Activated B cell treated with CpG ODN at 0.5 μM for 24 hours (primary cell): ENCODE measurements at regions not wholly inside any gene's neighbourhood (a gene's known extent, or its start where the extent isn't known, plus 50 kb on each side); places are given as distances from the start of the nearest gene placed in this dataset.

Source experiments
- ATAC-seq: fragments of 200-7000 bp; cut with Tn5 transposase; one replicate; pipeline ENCODE4 v1.10.0; 2021; ENCODE audit warnings: low read depth, mild to moderate bottlenecking, moderate library complexity
- CTCF ChIA-PET: fragments of 350-600 bp; sonication (Branson Sonifier 250); formaldehyde crosslinking; loops from one replicate; lab custom pipeline; 2021; ENCODE audit warnings: antibody characterized with exemption; lab: Charles Lee
- POLR2A ChIA-PET: fragments of 350-600 bp; sonication (Branson Sonifier 250); formaldehyde crosslinking; loops from one replicate; lab custom pipeline; 2021; ENCODE audit warnings: antibody characterized with exemption; lab: Charles Lee
- DNase-seq: peaks from one replicate; pipeline ENCODE4 v3.0.0; 2022
- H3K27ac Mint-ChIP-seq: one replicate; pipeline ENCODE4 v1.8.0; 2020; ENCODE audit warnings: mixed read lengths
- H3K27me3 Mint-ChIP-seq: one replicate; pipeline ENCODE4 v1.8.0; 2021; ENCODE audit warnings: mixed read lengths
- H3K36me3 Mint-ChIP-seq: one replicate; pipeline ENCODE4 v1.8.0; 2021; ENCODE audit warnings: low read depth, mixed read lengths
- H3K4me1 Mint-ChIP-seq: one replicate; pipeline ENCODE4 v1.8.0; 2021; ENCODE audit warnings: mixed read lengths
- H3K4me3 Mint-ChIP-seq: one replicate; pipeline ENCODE4 v1.8.0; 2020; ENCODE audit warnings: mild to moderate bottlenecking, mixed read lengths
- H3K9me3 Mint-ChIP-seq: one replicate; pipeline ENCODE4 v1.8.0; 2020; ENCODE audit warnings: mixed read lengths
- CTCF ChIP-seq: fragments of 200-600 bp; IDR thresholded peaks from one replicate; pipeline ENCODE4 v1.8.0; 2022; ENCODE audit warnings: antibody characterized with exemption, mild to moderate bottlenecking
- intact Hi-C: fragments of 100-400 bp; cut with micrococcal nuclease; formaldehyde crosslinking; loops from one replicate; pipeline ENCODE4 v1.15.1; 2024

- DNase-seq: no peak
- ChIA-PET CTCF (no interaction called here), POLR2A (no interaction called here)
- TF ChIP-seq CTCF: no peak
- ATAC-seq: no peak
- Mint-ChIP-seq H3K4me3 (no peak overlapping the region), H3K36me3 (no peaks in the 10 kb centered on the region), H3K27ac (no peak overlapping the region), H3K27me3 (no peaks in the 10 kb centered on the region), H3K9me3 (no peaks in the 10 kb centered on the region), H3K4me1 (no peaks in the 10 kb centered on the region)
- intact Hi-C loops: no loop called here
These were observed 74.3 kb upstream of the EOMES start for GRCh38 chr3:27796365-27796875.

GRCh38 chr3:27797773-27798172 lies 75.7 kb upstream of the EOMES start:
- Mint-ChIP-seq H3K27me3 (no peaks in the 10 kb centered on the region), H3K9me3 (no peaks in the 10 kb centered on the region), H3K27ac (no peak overlapping the region), H3K4me3 (no peak overlapping the region), H3K4me1 (no peaks in the 10 kb centered on the region), H3K36me3 (no peaks in the 10 kb centered on the region)
- DNase-seq: no peak
- no peak for TF ChIP-seq CTCF
- POLR2A ChIA-PET: no interaction called here
- CTCF ChIA-PET: no interaction called here
- no peak for ATAC-seq
- intact Hi-C loops: no loop called here

- Mint-ChIP-seq H3K9me3 (no peaks in the 10 kb centered on the region), H3K27me3 (no peaks in the 10 kb centered on the region), H3K27ac (no peak overlapping the region), H3K4me1 (no peaks in the 10 kb centered on the region), H3K4me3 (no peak overlapping the region), H3K36me3 (no peaks in the 10 kb centered on the region)
- TF ChIP-seq CTCF: no peak
- intact Hi-C loops: no loop called here
- ChIA-PET CTCF (no interaction called here), POLR2A (no interaction called here)
- ATAC-seq (no peak), DNase-seq (no peak)
These were observed 78.1 kb upstream of the EOMES start for GRCh38 chr3:27800261-27800660.

GRCh38 chr3:27802425-27802824 lies 80.3 kb upstream of the EOMES start:
- H3K4me3 Mint-ChIP-seq: no peak overlapping the region
- no peak for ATAC-seq
- DNase-seq: no peak
- CTCF ChIA-PET: no interaction called here
- no peak for TF ChIP-seq CTCF
- H3K9me3 Mint-ChIP-seq: no peaks in the 10 kb centered on the region
- no peaks in the 10 kb centered on the region for H3K27me3 Mint-ChIP-seq
- no peaks in the 10 kb centered on the region for H3K4me1 Mint-ChIP-seq
- intact Hi-C loops: no loop called here
- POLR2A ChIA-PET: no interaction called here
- no peaks in the 10 kb centered on the region for H3K36me3 Mint-ChIP-seq
- no peak overlapping the region for H3K27ac Mint-ChIP-seq

- H3K27ac Mint-ChIP-seq: no peak overlapping the region
- H3K27me3 Mint-ChIP-seq: no peaks in the 10 kb centered on the region
- no peaks in the 10 kb centered on the region for H3K36me3 Mint-ChIP-seq
- intact Hi-C loops: no loop called here
- no peak overlapping the region for H3K4me3 Mint-ChIP-seq
- DNase-seq (no peak), ATAC-seq (no peak)
- H3K9me3 Mint-ChIP-seq: no peaks in the 10 kb centered on the region
- ChIA-PET POLR2A (no interaction called here), CTCF (no interaction called here)
- H3K4me1 Mint-ChIP-seq: no peaks in the 10 kb centered on the region
- TF ChIP-seq CTCF: no peak
These were observed 80.7 kb upstream of the EOMES start for GRCh38 chr3:27802849-27803248.
